ENCODE measurements at regions not wholly inside any gene's neighbourhood (a gene's known extent, or its start where the extent isn't known, plus 50 kb on each side); places are given as distances from the start of the nearest gene placed in this dataset.

DNA sequence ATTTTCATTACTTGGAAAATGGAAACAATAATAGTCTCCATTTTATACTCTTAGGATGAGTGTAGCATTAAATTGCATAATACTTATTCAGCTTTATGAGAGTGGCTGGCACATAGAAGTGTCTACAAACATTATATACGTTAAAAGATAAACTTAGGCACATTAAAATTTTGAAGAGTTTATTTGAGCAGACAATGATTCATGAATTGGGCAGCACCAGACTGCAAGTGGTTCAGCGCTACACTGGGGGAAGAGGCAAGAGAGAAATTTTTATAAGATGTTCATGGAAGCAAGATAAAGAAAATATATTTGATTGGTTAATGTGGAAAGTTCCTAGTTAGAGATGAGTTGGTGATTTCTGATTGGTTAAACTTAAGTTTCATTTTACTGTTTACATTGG is 243.7 kb downstream of the RASEF start:
- TF ChIP-seq, protein P1, sequence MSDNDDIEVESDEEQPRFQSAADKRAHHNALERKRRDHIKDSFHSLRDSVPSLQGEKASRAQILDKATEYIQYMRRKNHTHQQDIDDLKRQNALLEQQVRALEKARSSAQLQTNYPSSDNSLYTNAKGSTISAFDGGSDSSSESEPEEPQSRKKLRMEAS (CRISPR knock-in tag; IDR thresholded peaks at IDR 0.05), result no peak
- TF ChIP-seq PCBP2 (IDR thresholded peaks at IDR 0.05; ENCODE audit: low read depth, low read length, poor library complexity, severe bottlenecking) (no peak), CEBPB (tag; IDR thresholded peaks at IDR 0.05) (no peak), EP300 (IDR thresholded peaks at IDR 0.05; ENCODE audit: low read length) (no peak), XRCC5 (IDR thresholded peaks at IDR 0.05; ENCODE audit: low read depth, low read length) (no peak), POLR2AphosphoS5 (IDR thresholded peaks at IDR 0.05; ENCODE audit: control insufficient read depth, insufficient read depth, low read depth, low read length) (no peak), TCF7L2 (IDR thresholded peaks at IDR 0.05; ENCODE audit: low read depth, low read length) (no peak), PTRF (tag; IDR thresholded peaks at IDR 0.05) (no peak), NFATC3 (IDR thresholded peaks at IDR 0.05) (no peak), SMC3 (conservative IDR thresholded peaks at IDR 0.05; ENCODE audit: insufficient read depth, low read depth, low read length) (no peak), ARID1B (IDR thresholded peaks at IDR 0.05) (no peak)
- TF ChIP-seq, protein P2, sequence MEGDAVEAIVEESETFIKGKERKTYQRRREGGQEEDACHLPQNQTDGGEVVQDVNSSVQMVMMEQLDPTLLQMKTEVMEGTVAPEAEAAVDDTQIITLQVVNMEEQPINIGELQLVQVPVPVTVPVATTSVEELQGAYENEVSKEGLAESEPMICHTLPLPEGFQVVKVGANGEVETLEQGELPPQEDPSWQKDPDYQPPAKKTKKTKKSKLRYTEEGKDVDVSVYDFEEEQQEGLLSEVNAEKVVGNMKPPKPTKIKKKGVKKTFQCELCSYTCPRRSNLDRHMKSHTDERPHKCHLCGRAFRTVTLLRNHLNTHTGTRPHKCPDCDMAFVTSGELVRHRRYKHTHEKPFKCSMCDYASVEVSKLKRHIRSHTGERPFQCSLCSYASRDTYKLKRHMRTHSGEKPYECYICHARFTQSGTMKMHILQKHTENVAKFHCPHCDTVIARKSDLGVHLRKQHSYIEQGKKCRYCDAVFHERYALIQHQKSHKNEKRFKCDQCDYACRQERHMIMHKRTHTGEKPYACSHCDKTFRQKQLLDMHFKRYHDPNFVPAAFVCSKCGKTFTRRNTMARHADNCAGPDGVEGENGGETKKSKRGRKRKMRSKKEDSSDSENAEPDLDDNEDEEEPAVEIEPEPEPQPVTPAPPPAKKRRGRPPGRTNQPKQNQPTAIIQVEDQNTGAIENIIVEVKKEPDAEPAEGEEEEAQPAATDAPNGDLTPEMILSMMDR (IDR thresholded peaks at IDR 0.05 in 2 of 3, conservative IDR thresholded peaks at IDR 0.05 in 1 of 3; ENCODE audit: insufficient read depth in 2 of 3, low read depth in 1 of 3, low read length in 3 of 3), result no peak
- TF ChIP-seq, protein P3, sequence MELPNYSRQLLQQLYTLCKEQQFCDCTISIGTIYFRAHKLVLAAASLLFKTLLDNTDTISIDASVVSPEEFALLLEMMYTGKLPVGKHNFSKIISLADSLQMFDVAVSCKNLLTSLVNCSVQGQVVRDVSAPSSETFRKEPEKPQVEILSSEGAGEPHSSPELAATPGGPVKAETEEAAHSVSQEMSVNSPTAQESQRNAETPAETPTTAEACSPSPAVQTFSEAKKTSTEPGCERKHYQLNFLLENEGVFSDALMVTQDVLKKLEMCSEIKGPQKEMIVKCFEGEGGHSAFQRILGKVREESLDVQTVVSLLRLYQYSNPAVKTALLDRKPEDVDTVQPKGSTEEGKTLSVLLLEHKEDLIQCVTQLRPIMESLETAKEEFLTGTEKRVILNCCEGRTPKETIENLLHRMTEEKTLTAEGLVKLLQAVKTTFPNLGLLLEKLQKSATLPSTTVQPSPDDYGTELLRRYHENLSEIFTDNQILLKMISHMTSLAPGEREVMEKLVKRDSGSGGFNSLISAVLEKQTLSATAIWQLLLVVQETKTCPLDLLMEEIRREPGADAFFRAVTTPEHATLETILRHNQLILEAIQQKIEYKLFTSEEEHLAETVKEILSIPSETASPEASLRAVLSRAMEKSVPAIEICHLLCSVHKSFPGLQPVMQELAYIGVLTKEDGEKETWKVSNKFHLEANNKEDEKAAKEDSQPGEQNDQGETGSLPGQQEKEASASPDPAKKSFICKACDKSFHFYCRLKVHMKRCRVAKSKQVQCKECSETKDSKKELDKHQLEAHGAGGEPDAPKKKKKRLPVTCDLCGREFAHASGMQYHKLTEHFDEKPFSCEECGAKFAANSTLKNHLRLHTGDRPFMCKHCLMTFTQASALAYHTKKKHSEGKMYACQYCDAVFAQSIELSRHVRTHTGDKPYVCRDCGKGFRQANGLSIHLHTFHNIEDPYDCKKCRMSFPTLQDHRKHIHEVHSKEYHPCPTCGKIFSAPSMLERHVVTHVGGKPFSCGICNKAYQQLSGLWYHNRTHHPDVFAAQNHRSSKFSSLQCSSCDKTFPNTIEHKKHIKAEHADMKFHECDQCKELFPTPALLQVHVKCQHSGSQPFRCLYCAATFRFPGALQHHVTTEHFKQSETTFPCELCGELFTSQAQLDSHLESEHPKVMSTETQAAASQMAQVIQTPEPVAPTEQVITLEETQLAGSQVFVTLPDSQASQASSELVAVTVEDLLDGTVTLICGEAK (IDR thresholded peaks at IDR 0.05), result no peak
- TF ChIP-seq, protein P3 (CRISPR knock-in tag; IDR thresholded peaks at IDR 0.05), result no peak

Data from K562 (cell line).